Nephron progenitor cell (in vitro differentiated cells): ENCODE measurements at regions not wholly inside any gene's neighbourhood (a gene's known extent, or its start where the extent isn't known, plus 50 kb on each side); places are given as distances from the start of the nearest gene placed in this dataset.
"Not testable (repeated sequence)": the region's sequence is repeated elsewhere in the genome, so short reads cannot be mapped to it uniquely, and the experiment has no call there.

Source experiments
- DNase-seq: peaks from one replicate; pipeline ENCODE4 v3.0.0; 2021
- H3K27ac Mint-ChIP-seq: 2 replicates; pipeline ENCODE4 v1.8.0; 2021; ENCODE audit warnings: mild to moderate bottlenecking, moderate library complexity, mixed read lengths
- H3K27me3 Mint-ChIP-seq: 2 replicates; pipeline ENCODE4 v1.8.0; 2021; ENCODE audit warnings: mild to moderate bottlenecking, low read depth, mixed read lengths; ENCODE audit not compliant: poor library complexity
- H3K36me3 Mint-ChIP-seq: 2 replicates; pipeline ENCODE4 v1.8.0; 2021; ENCODE audit warnings: low read depth, mixed read lengths
- H3K4me1 Mint-ChIP-seq: 2 replicates; pipeline ENCODE4 v1.8.0; 2021; ENCODE audit warnings: mixed read lengths
- H3K4me3 Mint-ChIP-seq: 2 replicates; pipeline ENCODE4 v1.8.0; 2021; ENCODE audit warnings: mild to moderate bottlenecking, moderate library complexity, mixed read lengths
- H3K9me3 Mint-ChIP-seq: 2 replicates; pipeline ENCODE4 v1.8.0; 2021; ENCODE audit warnings: mild to moderate bottlenecking, moderate library complexity, mixed read lengths
- CTCF ChIP-seq: fragments of 200-600 bp; sonication (generic); IDR thresholded peaks from 2 replicates; pipeline ENCODE4 v1.5.0; 2021; ENCODE audit warnings: antibody characterized with exemption

DNA sequence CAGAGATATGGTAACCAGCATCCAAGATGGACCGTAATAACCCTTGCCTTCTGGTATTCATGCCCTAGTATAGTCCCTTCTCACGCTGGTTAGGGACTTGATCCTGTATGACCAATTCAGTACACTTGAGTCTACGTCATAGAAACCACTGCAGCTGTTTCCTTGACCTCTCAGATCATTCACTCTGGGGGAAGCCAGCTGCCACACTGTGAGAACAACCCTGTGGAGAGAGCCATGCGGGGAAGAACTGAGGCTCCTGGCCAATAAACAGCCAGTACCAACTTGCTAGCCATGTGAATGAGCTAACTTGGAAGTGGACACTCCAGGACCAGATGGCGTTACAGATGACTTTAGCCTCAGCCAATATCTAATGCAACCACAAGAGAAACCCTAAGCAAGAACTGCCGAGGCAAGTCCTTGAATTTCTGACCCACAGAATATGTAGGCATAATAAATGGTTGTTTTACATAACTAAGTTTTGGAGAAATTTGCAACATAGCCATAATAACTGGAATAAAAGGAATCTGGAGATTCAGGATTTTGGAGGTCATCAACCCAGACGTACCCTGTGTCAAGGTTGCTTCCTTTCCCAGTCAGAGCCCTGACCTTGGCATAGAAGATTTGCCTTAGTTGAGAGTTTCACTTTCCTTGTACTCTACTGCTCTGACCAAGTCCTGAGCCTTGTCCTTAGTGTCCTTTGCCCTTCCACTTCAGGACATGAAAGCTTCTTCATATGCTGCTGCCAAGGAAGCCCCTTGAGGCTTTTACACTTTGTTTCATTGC is 87.3 kb upstream of the ZNF81 start:
- Mint-ChIP-seq H3K4me3 (no peak overlapping the region), H3K27me3 (peaks cover 16% of the 10 kb centered on the region), H3K27ac (no peak overlapping the region), H3K36me3 (no peaks in the 10 kb centered on the region), H3K9me3 (peaks cover 56% of the 10 kb centered on the region), H3K4me1 (peaks cover 15% of the 10 kb centered on the region)
- TF ChIP-seq CTCF: no peak
- no peak for DNase-seq

GRCh38 chrX:47748576-47748975 is 88.1 kb upstream of the ZNF81 start:
- H3K4me3 Mint-ChIP-seq: no peak overlapping the region
- H3K4me1 Mint-ChIP-seq: peaks cover 15% of the 10 kb centered on the region

DNA sequence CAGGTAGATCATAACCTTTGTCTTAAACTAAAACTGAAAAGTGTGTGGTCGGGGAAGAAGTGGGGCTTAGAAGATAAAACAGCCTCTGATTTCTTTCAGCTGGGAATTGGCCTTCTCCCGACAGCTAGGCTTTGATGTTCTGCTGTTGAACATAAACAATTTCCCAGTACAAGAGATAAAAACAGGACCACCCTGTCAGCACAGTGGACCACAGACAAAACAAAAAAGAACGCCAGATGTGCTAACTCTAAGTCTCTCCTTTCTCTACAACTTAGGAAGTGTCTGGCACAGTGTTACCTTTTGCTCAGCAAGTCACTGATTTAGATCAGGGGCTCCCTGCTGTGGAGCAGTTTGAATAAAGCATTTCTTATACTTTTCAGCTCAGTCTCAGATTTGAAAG is 87.5 kb upstream of the UXT start:
- H3K36me3 Mint-ChIP-seq: no peaks in the 10 kb centered on the region
- no peak for TF ChIP-seq CTCF
- no peak for DNase-seq
- no peak overlapping the region for H3K4me3 Mint-ChIP-seq
- H3K4me1 Mint-ChIP-seq: peaks cover 15% of the 10 kb centered on the region
- H3K27ac Mint-ChIP-seq: no peak overlapping the region
- peaks cover 48% of the 10 kb centered on the region for H3K9me3 Mint-ChIP-seq
- peaks cover 9% of the 10 kb centered on the region for H3K27me3 Mint-ChIP-seq

More at GRCh38 chrX:47748576-47748975, 88.1 kb upstream of the ZNF81 start:
- Mint-ChIP-seq H3K36me3 (no peaks in the 10 kb centered on the region), H3K27me3 (peaks cover 14% of the 10 kb centered on the region), H3K27ac (no peak overlapping the region), H3K9me3 (peaks cover 52% of the 10 kb centered on the region)
- DNase-seq: no peak
- no peak for TF ChIP-seq CTCF

DNA sequence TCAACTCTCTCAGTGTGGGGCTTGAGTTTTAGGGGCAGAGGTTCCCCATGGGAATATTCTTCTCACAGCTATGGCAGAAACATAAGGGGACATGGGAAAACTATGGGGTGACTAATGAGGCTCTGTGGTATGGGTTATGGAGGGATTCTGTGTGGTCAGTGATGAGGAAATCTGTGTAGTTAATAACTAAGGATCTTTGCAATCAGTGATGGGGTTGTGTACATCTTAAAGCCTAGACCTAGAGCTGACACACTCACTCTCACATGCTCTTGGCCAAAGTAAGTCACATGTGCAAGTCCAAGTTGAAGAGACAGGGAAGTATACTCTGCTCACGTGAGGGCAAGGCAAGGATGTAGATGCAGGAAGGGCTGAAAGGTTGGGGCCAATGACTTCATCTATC is 86.4 kb upstream of the UXT start:
- no peak for TF ChIP-seq CTCF
- Mint-ChIP-seq H3K36me3 (no peaks in the 10 kb centered on the region), H3K27me3 (peaks cover 9% of the 10 kb centered on the region), H3K4me3 (no peak overlapping the region), H3K4me1 (peaks cover 15% of the 10 kb centered on the region), H3K9me3 (peaks cover 47% of the 10 kb centered on the region), H3K27ac (no peak overlapping the region)
- DNase-seq: no peak

GRCh38 chrX:47743504-47743903 is 84.5 kb upstream of the UXT start:
- Mint-ChIP-seq H3K4me1 (peaks cover 15% of the 10 kb centered on the region), H3K4me3 (no peak overlapping the region), H3K27me3 (peaks cover 9% of the 10 kb centered on the region), H3K9me3 (peaks cover 45% of the 10 kb centered on the region), H3K27ac (no peak overlapping the region), H3K36me3 (no peaks in the 10 kb centered on the region)
- DNase-seq: no peak
- no peak for TF ChIP-seq CTCF

DNA sequence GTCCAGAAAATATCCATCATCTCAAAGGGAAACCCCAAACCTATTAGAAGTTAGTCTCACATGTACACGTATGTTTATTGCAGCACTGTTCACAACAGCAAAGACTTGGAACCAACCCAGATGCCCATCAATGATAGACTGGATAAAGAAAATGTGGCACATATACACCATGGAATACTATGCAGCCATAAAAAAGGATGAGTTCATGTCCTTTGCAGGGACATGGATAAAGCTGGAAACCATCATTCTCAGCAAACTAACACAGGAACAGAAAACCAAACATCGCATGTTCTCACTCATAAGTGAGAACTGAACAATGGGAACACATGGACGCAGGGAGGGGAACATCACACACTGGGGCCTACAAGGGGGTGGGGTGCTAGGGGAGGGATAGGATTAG is 79.9 kb upstream of the UXT start:
- H3K4me3 Mint-ChIP-seq, H3K36me3 Mint-ChIP-seq, H3K4me1 Mint-ChIP-seq, H3K27me3 Mint-ChIP-seq, DNase-seq, H3K27ac Mint-ChIP-seq: not testable (repeated sequence)
- H3K9me3 Mint-ChIP-seq: peaks cover 38% of the 10 kb centered on the region
